ENCODE measurements at regions not wholly inside any gene's neighbourhood (a gene's known extent, or its start where the extent isn't known, plus 50 kb on each side); places are given as distances from the start of the nearest gene placed in this dataset.
"Not testable (repeated sequence)": the region's sequence is repeated elsewhere in the genome, so short reads cannot be mapped to it uniquely, and the experiment has no call there.

- no peak for DNase-seq
These were observed 490.6 kb downstream of the IRS1 start for GRCh38 chr2:226308986-226309385.

- DNase-seq = no peak
These were observed 491.3 kb downstream of the IRS1 start for GRCh38 chr2:226308323-226308680.

GRCh38 chr2:226307487-226308322 is 491.9 kb downstream of the IRS1 start:
- no peak for DNase-seq

- DNase-seq = no peak
These were observed 492.7 kb downstream of the IRS1 start for GRCh38 chr2:226306969-226307368.

- DNase-seq = no peak
These were observed 495.3 kb downstream of the IRS1 start for GRCh38 chr2:226304308-226304707.

GRCh38 chr2:226303707-226304106 is 495.9 kb downstream of the IRS1 start:
- DNase-seq = no peak

GRCh38 chr2:226300196-226300886 is 499.3 kb downstream of the IRS1 start:
- no peak for DNase-seq

GRCh38 chr2:226299771-226300170 is 499.8 kb downstream of the IRS1 start:
- no peak for DNase-seq

- no peak for DNase-seq
These were observed 503.9 kb downstream of the IRS1 start for GRCh38 chr2:226295681-226296080.

- DNase-seq = no peak
These were observed 504.5 kb downstream of the IRS1 start for GRCh38 chr2:226295123-226295522.

GRCh38 chr2:226291281-226291680 is 508.3 kb downstream of the IRS1 start:
- not testable (repeated sequence) for DNase-seq

GRCh38 chr2:226286916-226287315 is 512.7 kb downstream of the IRS1 start:
- DNase-seq = no peak

- no peak for DNase-seq
These were observed 515.8 kb downstream of the IRS1 start for GRCh38 chr2:226283796-226284195.

GRCh38 chr2:226282151-226282550 is 517.5 kb downstream of the IRS1 start:
- DNase-seq = no peak

GRCh38 chr2:226280136-226280535 is 519.5 kb downstream of the IRS1 start:
- DNase-seq = not testable (repeated sequence)

- DNase-seq = no peak
These were observed 524.4 kb downstream of the IRS1 start for GRCh38 chr2:226275215-226275614.

GRCh38 chr2:226274143-226274542 is 525.5 kb downstream of the IRS1 start:
- no peak for DNase-seq

GRCh38 chr2:226273440-226273839 is 526.2 kb downstream of the IRS1 start:
- no peak for DNase-seq

GRCh38 chr2:226272435-226272834 is 527.2 kb downstream of the IRS1 start:
- no peak for DNase-seq

- no peak for DNase-seq
These were observed 529.1 kb downstream of the IRS1 start for GRCh38 chr2:226270285-226271058.

- DNase-seq = no peak
These were observed 531.9 kb downstream of the IRS1 start for GRCh38 chr2:226267516-226268289.

GRCh38 chr2:226256709-226257376 is 542.8 kb downstream of the IRS1 start:
- DNase-seq = no peak
